ENCODE measurements at regions not wholly inside any gene's neighbourhood (a gene's known extent, or its start where the extent isn't known, plus 50 kb on each side); places are given as distances from the start of the nearest gene placed in this dataset.

DNA sequence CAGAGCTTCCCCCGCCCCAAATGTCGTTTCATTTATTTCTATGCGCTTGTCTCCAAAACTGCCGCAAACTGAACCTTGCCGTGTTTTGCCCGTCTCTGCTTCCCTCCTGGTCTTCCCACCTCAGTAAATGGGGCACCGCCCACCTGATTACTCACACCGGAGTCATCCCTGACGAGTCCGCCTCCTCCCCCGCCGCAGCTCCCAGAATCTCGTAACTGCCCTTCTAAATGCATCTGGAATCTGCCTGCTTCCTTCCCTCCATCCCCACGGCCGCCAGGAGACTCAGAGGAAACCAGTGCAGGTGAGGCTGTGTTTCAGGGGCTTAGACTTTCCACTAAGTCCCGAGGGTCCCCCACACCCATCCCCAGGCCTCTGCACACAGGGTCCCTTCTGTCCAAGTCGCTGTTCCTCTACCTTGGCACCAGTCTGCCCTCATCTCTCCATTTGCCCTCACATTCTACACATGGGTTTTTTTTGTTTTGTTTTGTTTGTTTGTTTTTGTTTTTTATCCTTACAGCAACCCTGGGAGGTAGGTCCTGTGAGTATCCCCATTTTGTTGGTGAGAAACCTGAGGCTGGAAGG is 62.6 kb upstream of the PHF21B start:
- TF ChIP-seq, protein P1, sequence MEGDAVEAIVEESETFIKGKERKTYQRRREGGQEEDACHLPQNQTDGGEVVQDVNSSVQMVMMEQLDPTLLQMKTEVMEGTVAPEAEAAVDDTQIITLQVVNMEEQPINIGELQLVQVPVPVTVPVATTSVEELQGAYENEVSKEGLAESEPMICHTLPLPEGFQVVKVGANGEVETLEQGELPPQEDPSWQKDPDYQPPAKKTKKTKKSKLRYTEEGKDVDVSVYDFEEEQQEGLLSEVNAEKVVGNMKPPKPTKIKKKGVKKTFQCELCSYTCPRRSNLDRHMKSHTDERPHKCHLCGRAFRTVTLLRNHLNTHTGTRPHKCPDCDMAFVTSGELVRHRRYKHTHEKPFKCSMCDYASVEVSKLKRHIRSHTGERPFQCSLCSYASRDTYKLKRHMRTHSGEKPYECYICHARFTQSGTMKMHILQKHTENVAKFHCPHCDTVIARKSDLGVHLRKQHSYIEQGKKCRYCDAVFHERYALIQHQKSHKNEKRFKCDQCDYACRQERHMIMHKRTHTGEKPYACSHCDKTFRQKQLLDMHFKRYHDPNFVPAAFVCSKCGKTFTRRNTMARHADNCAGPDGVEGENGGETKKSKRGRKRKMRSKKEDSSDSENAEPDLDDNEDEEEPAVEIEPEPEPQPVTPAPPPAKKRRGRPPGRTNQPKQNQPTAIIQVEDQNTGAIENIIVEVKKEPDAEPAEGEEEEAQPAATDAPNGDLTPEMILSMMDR (IDR thresholded peaks at IDR 0.05) = no peak
- TF ChIP-seq POLR2AphosphoS5 (IDR thresholded peaks at IDR 0.05) = no peak
- no peak for TF ChIP-seq POLR2A (IDR thresholded peaks at IDR 0.05)
- no peak for TF ChIP-seq EP300 (IDR thresholded peaks at IDR 0.05)
